ENCODE measurements at regions not wholly inside any gene's neighbourhood (a gene's known extent, or its start where the extent isn't known, plus 50 kb on each side); places are given as distances from the start of the nearest gene placed in this dataset.
"Not testable (repeated sequence)": the region's sequence is repeated elsewhere in the genome, so short reads cannot be mapped to it uniquely, and the experiment has no call there.

DNA sequence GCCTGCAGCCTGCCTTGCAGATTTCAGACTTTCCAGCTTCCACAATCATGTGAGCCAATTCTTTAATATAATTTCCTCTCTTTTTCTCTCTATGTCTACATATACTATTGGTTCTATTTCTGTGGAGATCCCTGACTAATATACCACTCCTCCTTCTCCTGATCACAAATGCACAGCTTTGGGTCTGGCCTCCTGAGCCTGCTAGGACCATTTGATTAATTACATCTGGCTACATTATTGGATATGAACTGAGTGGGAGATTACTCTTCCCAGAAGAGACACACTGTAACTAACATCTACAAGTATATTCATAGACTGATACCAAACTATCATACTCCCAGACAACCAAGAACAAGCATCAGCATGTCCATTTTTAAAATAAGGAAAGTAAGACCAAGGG is 188.9 kb upstream of the LMCD1 start:
- no peak overlapping the region for H3K4me3 ChIP-seq (ENCODE audit: low read depth, low read length)
- TF ChIP-seq POLR2A (IDR thresholded peaks at IDR 0.05; ENCODE audit: extremely low read depth, insufficient read length) (no peak), CTCF (IDR thresholded peaks at IDR 0.05; ENCODE audit: low read depth, low read length) (no peak), MYC (IDR thresholded peaks at IDR 0.05; ENCODE audit: low read depth, low read length) (no peak), MAX (IDR thresholded peaks at IDR 0.05; ENCODE audit: low read depth, low read length) (no peak)
- DNase-seq (ENCODE audit: low read depth), result no peak

- TF ChIP-seq MYC (IDR thresholded peaks at IDR 0.05; ENCODE audit: low read depth, low read length) (no peak), MAX (IDR thresholded peaks at IDR 0.05; ENCODE audit: low read depth, low read length) (no peak), POLR2A (IDR thresholded peaks at IDR 0.05; ENCODE audit: extremely low read depth, insufficient read length) (no peak), CTCF (IDR thresholded peaks at IDR 0.05; ENCODE audit: low read depth, low read length) (no peak)
- DNase-seq (ENCODE audit: low read depth), result no peak
Measured at GRCh38 chr3:8313560-8314267, 187.9 kb upstream of the LMCD1 start.

DNA sequence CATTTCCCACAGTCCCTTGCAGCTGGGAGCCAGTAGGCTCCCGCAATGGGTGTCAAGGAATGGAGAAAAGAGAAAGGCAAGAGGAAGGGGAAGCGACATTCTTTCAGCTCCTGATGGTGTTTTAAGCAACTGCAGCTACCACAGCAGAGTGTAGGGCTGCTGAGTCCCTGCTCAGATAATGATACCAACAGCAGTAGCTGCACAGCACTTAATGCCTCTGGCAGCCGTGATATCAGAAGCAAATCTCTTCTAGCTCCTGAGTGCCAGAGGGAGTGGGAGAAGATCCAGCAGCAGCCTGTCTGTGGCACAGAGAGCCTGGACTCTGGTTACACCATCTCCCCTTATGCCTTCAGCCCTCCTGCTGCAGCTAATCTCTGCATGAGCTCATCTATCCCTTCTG is 186.1 kb upstream of the LMCD1 start:
- DNase-seq (ENCODE audit: low read depth); H3K4me3 ChIP-seq (ENCODE audit: low read depth, low read length): not testable (repeated sequence)

More at GRCh38 chr3:8313560-8314267, 187.9 kb upstream of the LMCD1 start:
- no peak overlapping the region for H3K4me3 ChIP-seq (ENCODE audit: low read depth, low read length)

GRCh38 chr3:8317661-8318649 is 183.7 kb upstream of the LMCD1 start:
- TF ChIP-seq MAX (IDR thresholded peaks at IDR 0.05; ENCODE audit: low read depth, low read length), result no peak
- no peak for TF ChIP-seq POLR2A (IDR thresholded peaks at IDR 0.05; ENCODE audit: extremely low read depth, insufficient read length)
- no peak for TF ChIP-seq MYC (IDR thresholded peaks at IDR 0.05; ENCODE audit: low read depth, low read length)
- no peak for TF ChIP-seq CTCF (IDR thresholded peaks at IDR 0.05; ENCODE audit: low read depth, low read length)
- H3K4me3 ChIP-seq (ENCODE audit: low read depth, low read length), result no peak overlapping the region
- no peak for DNase-seq (ENCODE audit: low read depth)

- TF ChIP-seq MYC (IDR thresholded peaks at IDR 0.05; ENCODE audit: low read depth, low read length) (no peak), POLR2A (IDR thresholded peaks at IDR 0.05; ENCODE audit: extremely low read depth, insufficient read length) (no peak), MAX (IDR thresholded peaks at IDR 0.05; ENCODE audit: low read depth, low read length) (no peak), CTCF (IDR thresholded peaks at IDR 0.05; ENCODE audit: low read depth, low read length) (no peak)
- no peak for DNase-seq (ENCODE audit: low read depth)
- H3K4me3 ChIP-seq (ENCODE audit: low read depth, low read length), result no peak overlapping the region
Measured at GRCh38 chr3:8319935-8320634, 181.5 kb upstream of the LMCD1 start.

Data from NB4 (cell line).